Esophagus muscularis mucosa (tissue), 4 donors: ENCODE measurements at regions not wholly inside any gene's neighbourhood (a gene's known extent, or its start where the extent isn't known, plus 50 kb on each side); places are given as distances from the start of the nearest gene placed in this dataset.

Source experiments
- EP300 ChIP-seq: sonication (generic); formaldehyde crosslinking; IDR thresholded peaks from one replicate; pipeline ENCODE4 v1.6.1; 2017; ENCODE audit warnings: antibody characterized with exemption
- POLR2AphosphoS5 ChIP-seq, 2 donors: sonication (generic); formaldehyde crosslinking; IDR thresholded peaks; one replicate each; pipeline ENCODE4 v1.6.1; 2017; ENCODE audit warnings: antibody characterized with exemption in 2 of 2
- TF ChIP-seq, protein P1 (sequence below), 3 experiments: fragments of 200-600 bp in 2 of 3; fragments of 450-650 bp in 1 of 3; sonication (generic) in 2 of 3; IDR thresholded peaks; one replicate each; pipeline ENCODE4 v1.5.1; 2017 to 2019; ENCODE audit warnings: antibody characterized with exemption in 3 of 3, mild to moderate bottlenecking in 2 of 3, moderate library complexity in 1 of 3

GRCh38 chr7:114082642-114083165, 163.9 kb upstream of the PPP1R3A start:
- TF ChIP-seq, protein P1, sequence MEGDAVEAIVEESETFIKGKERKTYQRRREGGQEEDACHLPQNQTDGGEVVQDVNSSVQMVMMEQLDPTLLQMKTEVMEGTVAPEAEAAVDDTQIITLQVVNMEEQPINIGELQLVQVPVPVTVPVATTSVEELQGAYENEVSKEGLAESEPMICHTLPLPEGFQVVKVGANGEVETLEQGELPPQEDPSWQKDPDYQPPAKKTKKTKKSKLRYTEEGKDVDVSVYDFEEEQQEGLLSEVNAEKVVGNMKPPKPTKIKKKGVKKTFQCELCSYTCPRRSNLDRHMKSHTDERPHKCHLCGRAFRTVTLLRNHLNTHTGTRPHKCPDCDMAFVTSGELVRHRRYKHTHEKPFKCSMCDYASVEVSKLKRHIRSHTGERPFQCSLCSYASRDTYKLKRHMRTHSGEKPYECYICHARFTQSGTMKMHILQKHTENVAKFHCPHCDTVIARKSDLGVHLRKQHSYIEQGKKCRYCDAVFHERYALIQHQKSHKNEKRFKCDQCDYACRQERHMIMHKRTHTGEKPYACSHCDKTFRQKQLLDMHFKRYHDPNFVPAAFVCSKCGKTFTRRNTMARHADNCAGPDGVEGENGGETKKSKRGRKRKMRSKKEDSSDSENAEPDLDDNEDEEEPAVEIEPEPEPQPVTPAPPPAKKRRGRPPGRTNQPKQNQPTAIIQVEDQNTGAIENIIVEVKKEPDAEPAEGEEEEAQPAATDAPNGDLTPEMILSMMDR (IDR thresholded peaks at IDR 0.05): no peak
- TF ChIP-seq EP300: no peak
- peak in 1 of 2 donors; percentile 3 for TF ChIP-seq POLR2AphosphoS5 (IDR thresholded peaks at IDR 0.05)
